Upper lobe of right lung (tissue), 1 donor: ENCODE measurements at regions not wholly inside any gene's neighbourhood (a gene's known extent, or its start where the extent isn't known, plus 50 kb on each side); places are given as distances from the start of the nearest gene placed in this dataset.
"Not testable (repeated sequence)": the region's sequence is repeated elsewhere in the genome, so short reads cannot be mapped to it uniquely, and the experiment has no call there.

Experiments used
- ATAC-seq: fragments of 200-7000 bp; cut with Tn5 transposase; one replicate; pipeline ENCODE4 v1.9.1; 2020; ENCODE audit warnings: mild to moderate bottlenecking, moderate library complexity
- DNase-seq: peaks from one replicate; pipeline ENCODE4 v3.0.0-alpha.2; 2020
- H3K27ac ChIP-seq: fragments of 200-600 bp; one replicate; pipeline ENCODE4 v1.8.0; 2022
- H3K27me3 ChIP-seq: fragments of 200-600 bp; one replicate; pipeline ENCODE4 v1.8.0; 2022; ENCODE audit warnings: mild to moderate bottlenecking
- H3K36me3 ChIP-seq: fragments of 200-600 bp; one replicate; pipeline ENCODE4 v1.8.0; 2022
- H3K4me1 ChIP-seq: fragments of 200-600 bp; one replicate; pipeline ENCODE4 v1.8.0; 2022
- H3K4me3 ChIP-seq: fragments of 200-600 bp; one replicate; pipeline ENCODE4 v1.8.0; 2022; ENCODE audit warnings: mild to moderate bottlenecking
- H3K9me3 ChIP-seq: fragments of 200-600 bp; one replicate; pipeline ENCODE4 v1.8.0; 2022
- CTCF ChIP-seq: fragments of 200-600 bp; IDR thresholded peaks from one replicate; pipeline ENCODE4 v1.8.0; 2022; ENCODE audit warnings: antibody characterized with exemption
- intact Hi-C: fragments of 100-400 bp; cut with DNase I; formaldehyde crosslinking; loops from one replicate; pipeline ENCODE4 v1.11.0; 2022
- donor health status: DM: no; HTN: yes; CAD: no; lungs with severe emphysema.

GRCh38 chr9:14989811-14990210 lies 79.6 kb upstream of the FREM1 start:
- TF ChIP-seq CTCF, result no peak
- Histone ChIP-seq H3K4me1 (peaks cover 4% of the 10 kb centered on the region), H3K4me3 (no peak overlapping the region), H3K36me3 (no peaks in the 10 kb centered on the region), H3K27ac (no peak overlapping the region), H3K9me3 (no peaks in the 10 kb centered on the region), H3K27me3 (no peaks in the 10 kb centered on the region)
- ATAC-seq, result no peak
- DNase-seq, result no peak
- intact Hi-C loops, result no loop called here

- H3K9me3 ChIP-seq, ATAC-seq, H3K27ac ChIP-seq, H3K36me3 ChIP-seq, H3K27me3 ChIP-seq, H3K4me3 ChIP-seq, DNase-seq, H3K4me1 ChIP-seq, intact Hi-C loops: not testable (repeated sequence)
Measured at GRCh38 chr9:14989336-14989735, 79.1 kb upstream of the FREM1 start.

- Histone ChIP-seq H3K27ac (no peak overlapping the region), H3K36me3 (no peaks in the 10 kb centered on the region), H3K4me3 (no peak overlapping the region), H3K9me3 (no peaks in the 10 kb centered on the region), H3K27me3 (no peaks in the 10 kb centered on the region), H3K4me1 (peaks cover 3% of the 10 kb centered on the region)
- no peak for DNase-seq
- no peak for TF ChIP-seq CTCF
- no peak for ATAC-seq
- intact Hi-C loops, result no loop called here
Measured at GRCh38 chr9:14987858-14988257, 77.6 kb upstream of the FREM1 start.

- ATAC-seq (no peak), DNase-seq (no peak)
- TF ChIP-seq CTCF, result no peak
- no peaks in the 10 kb centered on the region for H3K9me3 ChIP-seq
- no peaks in the 10 kb centered on the region for H3K27me3 ChIP-seq
- no peaks in the 10 kb centered on the region for H3K4me1 ChIP-seq
- no peaks in the 10 kb centered on the region for H3K36me3 ChIP-seq
- no peak overlapping the region for H3K27ac ChIP-seq
- H3K4me3 ChIP-seq, result no peak overlapping the region
- intact Hi-C loops, result no loop called here
Measured at GRCh38 chr9:14985419-14985818, 75.2 kb upstream of the FREM1 start.

DNA sequence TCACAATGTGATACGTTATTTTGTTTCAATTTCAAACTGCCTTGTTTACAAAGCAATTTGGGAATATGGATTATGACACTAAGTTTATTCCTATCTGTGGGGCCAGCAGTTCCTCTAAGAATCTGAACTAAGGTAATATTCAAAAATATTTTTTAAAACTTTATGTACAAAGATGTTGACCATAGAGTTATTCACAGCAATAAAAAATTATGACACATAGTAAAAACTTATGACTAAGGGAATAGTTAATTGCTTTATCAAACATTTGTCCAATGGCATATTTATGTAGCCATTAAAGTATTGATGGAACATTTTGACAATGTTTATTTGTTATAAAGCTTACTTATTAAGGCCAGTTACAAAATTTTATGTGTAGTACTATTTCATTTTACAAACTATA lies 73.4 kb upstream of the FREM1 start:
- intact Hi-C loops, result no loop called here
- DNase-seq, result no peak
- Histone ChIP-seq H3K36me3 (no peaks in the 10 kb centered on the region), H3K27ac (no peak overlapping the region), H3K4me1 (no peaks in the 10 kb centered on the region), H3K27me3 (no peaks in the 10 kb centered on the region), H3K4me3 (no peak overlapping the region), H3K9me3 (no peaks in the 10 kb centered on the region)
- ATAC-seq, result no peak
- no peak for TF ChIP-seq CTCF

DNA sequence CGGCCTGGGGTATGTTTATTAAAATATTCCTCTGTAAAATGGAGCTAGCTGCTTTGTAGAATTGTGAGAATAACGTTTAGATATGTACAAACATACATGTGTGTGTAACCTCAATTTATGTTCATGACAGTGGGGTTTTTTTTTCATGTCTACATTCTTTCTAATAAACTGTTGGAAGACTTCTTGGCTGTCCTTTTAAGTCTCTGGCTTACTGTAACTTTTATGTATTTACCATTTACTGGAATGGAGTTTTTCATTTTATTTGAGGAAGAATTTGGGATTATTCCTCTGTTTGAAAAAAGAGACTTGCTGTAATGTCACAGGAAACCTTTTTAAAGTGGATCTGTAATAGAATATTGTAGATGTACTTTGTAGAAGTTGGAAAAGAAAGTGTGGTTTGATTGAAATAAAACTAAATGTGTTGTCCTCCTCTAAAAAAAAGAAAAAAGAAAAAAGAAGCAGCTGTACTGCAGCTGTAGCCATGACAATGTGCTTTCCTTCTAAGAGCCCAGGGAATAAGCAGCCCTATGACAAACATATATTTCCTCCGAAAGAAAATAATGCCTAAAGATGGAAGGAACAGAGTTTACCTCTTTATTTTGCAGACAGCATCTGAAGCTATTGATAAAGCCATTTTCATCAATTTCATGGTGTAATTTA lies 71.2 kb upstream of the FREM1 start:
- no peak for TF ChIP-seq CTCF
- no peaks in the 10 kb centered on the region for H3K4me1 ChIP-seq
- intact Hi-C loops, result no loop called here

More for the DNA sequence above, 71.2 kb upstream of the FREM1 start:
- Histone ChIP-seq H3K9me3 (no peaks in the 10 kb centered on the region), H3K36me3 (no peaks in the 10 kb centered on the region), H3K27ac (no peak overlapping the region), H3K27me3 (no peaks in the 10 kb centered on the region), H3K4me3 (no peak overlapping the region)
- ATAC-seq (no peak), DNase-seq (no peak)
